Endothelial cell of umbilical vein (primary cell): ENCODE measurements at regions not wholly inside any gene's neighbourhood (a gene's known extent, or its start where the extent isn't known, plus 50 kb on each side); places are given as distances from the start of the nearest gene placed in this dataset.

ENCODE experiments used
- BruUV-seq: library from RNA; stranded (reverse); fragments of 400-500 nt; replicated peaks from 2 replicates; lab custom pipeline; 2021; lab: Mats Ljungman, UMichigan
- CTCF ChIA-PET: fragments of 300-600, 350-600 bp; sonication (Branson Sonifier 250); formaldehyde crosslinking; loops from one replicate; lab custom pipeline; 2021; ENCODE audit warnings: antibody characterized with exemption, inconsistent platforms; lab: Charles Lee
- POLR2A ChIA-PET: fragments of 300-600, 350-600 bp; sonication (Branson Sonifier 250); formaldehyde crosslinking; loops from one replicate; lab custom pipeline; 2021; ENCODE audit warnings: antibody characterized with exemption, inconsistent platforms; lab: Charles Lee
- DNase-seq: peaks from one replicate; pipeline ENCODE4 v3.0.0-alpha.2; 2011; ENCODE audit warnings: low read depth, low spot score
- FAIRE-seq: peaks from 2 replicates; lab custom pipeline; 2011; peaks lifted over from hg19 to GRCh38; lab: Jason Lieb, UNC
- H2AFZ ChIP-seq: 2 replicates; pipeline ENCODE4 v1.6.0; 2012; ENCODE audit warnings: low read depth, low read length, control low read depth, inconsistent platforms
- H3K27ac ChIP-seq: 2 replicates; pipeline ENCODE4 v1.5.1; 2011; ENCODE audit warnings: low read depth, mild to moderate bottlenecking, control low read depth, low read length, moderate library complexity; ENCODE audit not compliant: insufficient read depth
- H3K27me3 ChIP-seq, 2 experiments: 2 replicates each; pipeline versions ENCODE4 v1.6.0 to v1.6.1; 2011; ENCODE audit warnings: low read length in 2 of 2, mixed read lengths in 1 of 2; ENCODE audit not compliant: control insufficient read depth in 2 of 2, insufficient read depth in 2 of 2
- H3K36me3 ChIP-seq, 2 experiments: 2 replicates in 1 of 2; 3 replicates in 1 of 2; pipeline ENCODE4 v1.5.1; 2011; ENCODE audit warnings: low read length in 2 of 2, mild to moderate bottlenecking in 1 of 2, moderate library complexity in 1 of 2; ENCODE audit not compliant: control insufficient read depth in 2 of 2, insufficient read depth in 2 of 2; ENCODE audit errors: extremely low read depth in 1 of 2
- H3K4me1 ChIP-seq: 3 replicates; pipeline ENCODE4 v1.5.1; 2011; ENCODE audit warnings: mild to moderate bottlenecking, low read length; ENCODE audit not compliant: control insufficient read depth, insufficient read depth; ENCODE audit errors: extremely low read depth
- H3K4me2 ChIP-seq: 2 replicates; pipeline ENCODE4 v1.6.1; 2011; ENCODE audit warnings: low read length, control low read depth, mixed read lengths; ENCODE audit not compliant: insufficient read depth
- H3K4me3 ChIP-seq, 3 experiments: fragments of 200-600 bp in 1 of 3; sonication (generic), shearing (Covaris generic) in 1 of 3; replicated peaks in 1 of 3; 2 replicates each; pipeline ENCODE4 v1.5.1; 2011 to 2016; ENCODE audit warnings: control low read depth in 3 of 3, low read length in 3 of 3, mild to moderate bottlenecking in 2 of 3, inconsistent platforms in 1 of 3, low read depth in 1 of 3, moderate library complexity in 1 of 3; ENCODE audit not compliant: insufficient read depth in 1 of 3
- H3K79me2 ChIP-seq: 2 replicates; pipeline ENCODE4 v1.6.0; 2012; ENCODE audit warnings: low read length, inconsistent platforms; ENCODE audit not compliant: control insufficient read depth, insufficient read depth
- H3K9ac ChIP-seq: replicated peaks from 2 replicates; pipeline ENCODE3; 2011; ENCODE audit warnings: low read length, control low read depth; ENCODE audit not compliant: insufficient read depth; ENCODE audit errors: extremely low read depth
- H3K9me1 ChIP-seq: replicated peaks from 3 replicates; pipeline ENCODE4 v1.6.0; 2011; ENCODE audit warnings: mild to moderate bottlenecking, low read length; ENCODE audit not compliant: control insufficient read depth, insufficient read depth; ENCODE audit errors: extremely low read depth
- H3K9me3 ChIP-seq: replicated peaks from 2 replicates; pipeline ENCODE4 v1.5.1; 2012; ENCODE audit warnings: low read length, inconsistent platforms; ENCODE audit not compliant: control insufficient read depth, insufficient read depth
- H4K20me1 ChIP-seq: replicated peaks from 2 replicates; pipeline ENCODE3; 2011; ENCODE audit warnings: mild to moderate bottlenecking, low read length; ENCODE audit not compliant: control insufficient read depth, insufficient read depth; ENCODE audit errors: extremely low read depth
- EZH2 ChIP-seq: IDR thresholded peaks from 2 replicates; pipeline ENCODE4 v1.6.1; 2012; ENCODE audit warnings: borderline replicate concordance, low read depth, mild to moderate bottlenecking, moderate library complexity, low read length, inconsistent platforms; ENCODE audit not compliant: severe bottlenecking
- FOS ChIP-seq: IDR thresholded peaks from 2 replicates; pipeline ENCODE4 v1.6.1; 2011; ENCODE audit warnings: mild to moderate bottlenecking, low read length, moderate library complexity, borderline replicate concordance; ENCODE audit not compliant: insufficient read depth
- GATA2 ChIP-seq: IDR thresholded peaks from 2 replicates; pipeline ENCODE4 v1.7.0; 2011; ENCODE audit warnings: low read depth, mild to moderate bottlenecking, moderate library complexity, mixed read lengths, low read length; ENCODE audit not compliant: insufficient read length, insufficient read depth
- JUN ChIP-seq: IDR thresholded peaks from 2 replicates; pipeline ENCODE4 v1.6.1; 2011; ENCODE audit warnings: borderline replicate concordance, low read depth; ENCODE audit not compliant: insufficient read length, insufficient read depth
- MAX ChIP-seq: IDR thresholded peaks from 2 replicates; pipeline ENCODE4 v1.6.1; 2011; ENCODE audit not compliant: insufficient read depth, insufficient read length
- MYC ChIP-seq: IDR thresholded peaks from one replicate; pipeline ENCODE4 v1.6.1; 2011; ENCODE audit warnings: mild to moderate bottlenecking, low read depth, low read length
- POLR2A ChIP-seq: IDR thresholded peaks from 2 replicates; pipeline ENCODE4 v1.6.1; 2012; ENCODE audit warnings: low read depth, mild to moderate bottlenecking, control low read depth, low read length
- POLR2AphosphoS5 ChIP-seq: IDR thresholded peaks from 2 replicates; pipeline ENCODE4 v1.6.1; 2012; ENCODE audit warnings: low read depth, mild to moderate bottlenecking, control low read depth, low read length, moderate library complexity; ENCODE audit not compliant: insufficient read depth
- dilution Hi-C: fragments of 300-500 bp; cut with MboI; formaldehyde crosslinking; loops from one replicate; pipeline ENCODE4 v1.15.0; 2019; ENCODE audit warnings: low sequenced_read_pairs; ENCODE audit not compliant: extremely low pct_ligation_motif_present
- intact Hi-C: fragments of 100-400 bp; cut with micrococcal nuclease; formaldehyde crosslinking; loops from one replicate; pipeline ENCODE4 v1.10.0; 2022
- TF ChIP-seq, protein P1 (sequence below), 2 donors: IDR thresholded peaks; 1 replicate in 1 of 2; 2 replicates in 1 of 2; pipeline ENCODE4 v1.5.1; 2011; ENCODE audit warnings: low read length in 2 of 2, mild to moderate bottlenecking in 2 of 2, moderate library complexity in 2 of 2, control low read depth in 1 of 2, inconsistent platforms in 1 of 2, low read depth in 1 of 2; ENCODE audit not compliant: insufficient read depth in 1 of 2; ENCODE audit errors: extremely low read depth in 1 of 2

DNA sequence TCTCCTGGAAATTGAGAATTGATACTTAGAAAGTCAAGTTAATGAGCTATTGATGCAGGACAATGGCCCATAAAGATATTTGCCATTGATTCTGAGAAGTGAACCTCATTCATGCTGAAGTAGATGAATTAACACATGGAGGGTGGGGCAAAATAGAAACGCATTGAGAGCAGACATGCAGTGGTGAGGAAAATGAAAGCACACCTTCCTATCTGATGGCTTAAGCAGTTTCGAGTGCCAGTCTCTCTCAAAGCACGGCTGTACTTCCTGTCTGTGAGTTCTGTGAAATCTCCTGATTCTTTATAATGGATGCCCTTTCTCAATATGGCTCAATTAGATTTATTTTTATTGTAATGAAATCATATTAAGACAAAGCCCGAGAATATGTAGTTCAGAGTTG lies 247.0 kb downstream of the TMX3 start:
- Histone ChIP-seq H3K36me3 (no peaks in the 10 kb centered on the region), H3K79me2 (no peaks in the 10 kb centered on the region), H3K27ac (no peak overlapping the region), H4K20me1 (no peaks in the 10 kb centered on the region), H3K9me3 (no peaks in the 10 kb centered on the region), H3K4me3 (no peak overlapping the region), H3K4me2 (no peak overlapping the region), H3K4me1 (no peaks in the 10 kb centered on the region), H3K27me3 (no peaks in the 10 kb centered on the region), H3K9ac (no peak overlapping the region), H3K9me1 (no peaks in the 10 kb centered on the region), H2AFZ (no peak overlapping the region)
- DNase-seq (no peak), FAIRE-seq (no peak)
- intact Hi-C loops (no loop called here), dilution Hi-C loops (no loop called here)
- ChIA-PET CTCF (no interaction called here), POLR2A (no interaction called here)
- TF ChIP-seq MAX (no peak), POLR2A (no peak), JUN (no peak), FOS (no peak), MYC (no peak), POLR2AphosphoS5 (no peak), EZH2 (no peak), GATA2 (no peak)
- TF ChIP-seq, protein P1, sequence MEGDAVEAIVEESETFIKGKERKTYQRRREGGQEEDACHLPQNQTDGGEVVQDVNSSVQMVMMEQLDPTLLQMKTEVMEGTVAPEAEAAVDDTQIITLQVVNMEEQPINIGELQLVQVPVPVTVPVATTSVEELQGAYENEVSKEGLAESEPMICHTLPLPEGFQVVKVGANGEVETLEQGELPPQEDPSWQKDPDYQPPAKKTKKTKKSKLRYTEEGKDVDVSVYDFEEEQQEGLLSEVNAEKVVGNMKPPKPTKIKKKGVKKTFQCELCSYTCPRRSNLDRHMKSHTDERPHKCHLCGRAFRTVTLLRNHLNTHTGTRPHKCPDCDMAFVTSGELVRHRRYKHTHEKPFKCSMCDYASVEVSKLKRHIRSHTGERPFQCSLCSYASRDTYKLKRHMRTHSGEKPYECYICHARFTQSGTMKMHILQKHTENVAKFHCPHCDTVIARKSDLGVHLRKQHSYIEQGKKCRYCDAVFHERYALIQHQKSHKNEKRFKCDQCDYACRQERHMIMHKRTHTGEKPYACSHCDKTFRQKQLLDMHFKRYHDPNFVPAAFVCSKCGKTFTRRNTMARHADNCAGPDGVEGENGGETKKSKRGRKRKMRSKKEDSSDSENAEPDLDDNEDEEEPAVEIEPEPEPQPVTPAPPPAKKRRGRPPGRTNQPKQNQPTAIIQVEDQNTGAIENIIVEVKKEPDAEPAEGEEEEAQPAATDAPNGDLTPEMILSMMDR (IDR thresholded peaks at IDR 0.05; ENCODE audit: extremely low read depth in 1 of 2, insufficient read depth in 1 of 2, low read depth in 1 of 2, low read length in 2 of 2), result no peak
- no TSS peak for BruUV-seq
